ENCODE measurements at regions not wholly inside any gene's neighbourhood (a gene's known extent, or its start where the extent isn't known, plus 50 kb on each side); places are given as distances from the start of the nearest gene placed in this dataset.

GRCh38 chr14:104514156-104514848 lies 65.3 kb upstream of the C14orf180 start:
- H3K36me3 ChIP-seq (ENCODE audit: insufficient read depth), result no peaks in the 10 kb centered on the region
- no peak overlapping the region for H3K4me3 ChIP-seq
- ATAC-seq (no peak), DNase-seq (ENCODE audit: low spot score) (no peak)
- Mint-ChIP-seq H3K27ac (no peak overlapping the region), H3K27me3 (ENCODE audit: insufficient read depth, low read depth, poor library complexity) (peaks cover 7% of the 10 kb centered on the region), H3K4me3 (no peak overlapping the region), H3K36me3 (ENCODE audit: low read depth) (peaks cover 5% of the 10 kb centered on the region), H3K9me3 (peaks cover 28% of the 10 kb centered on the region), H3K4me1 (no peaks in the 10 kb centered on the region)
- H3K4me2 ChIP-seq, result no peak overlapping the region
- H3K4me1 ChIP-seq (ENCODE audit: insufficient read depth), result no peaks in the 10 kb centered on the region
- no peak for TF ChIP-seq NANOG (IDR thresholded peaks at IDR 0.05; ENCODE audit: borderline replicate concordance)
- TF ChIP-seq POLR2AphosphoS5 (IDR thresholded peaks at IDR 0.05; ENCODE audit: low read depth), result no peak
- TF ChIP-seq CREB1 (CRISPR knock-in tag; IDR thresholded peaks at IDR 0.05; ENCODE audit: low read depth), result no peak
- no peak for TF ChIP-seq EZH2phosphoT487 (IDR thresholded peaks at IDR 0.05; ENCODE audit: unreplicated experiment)
- no peak for TF ChIP-seq ETS1 (IDR thresholded peaks at IDR 0.05)
- TF ChIP-seq ZNF331 (CRISPR knock-in tag; IDR thresholded peaks at IDR 0.05; ENCODE audit: low read depth), result no peak
- TF ChIP-seq JUNB (IDR thresholded peaks at IDR 0.05; ENCODE audit: unreplicated experiment), result no peak
- TF ChIP-seq ZNF114 (CRISPR knock-in tag; IDR thresholded peaks at IDR 0.05), result no peak
- TF ChIP-seq REST (IDR thresholded peaks at IDR 0.05; ENCODE audit: unreplicated experiment), result no peak
- TF ChIP-seq STAT1 (IDR thresholded peaks at IDR 0.05; ENCODE audit: unreplicated experiment), result no peak
- TF ChIP-seq ZNF462 (CRISPR knock-in tag; IDR thresholded peaks at IDR 0.05), result no peak
- no peak for TF ChIP-seq CTCF (conservative IDR thresholded peaks at IDR 0.05; ENCODE audit: low read depth in 2 of 2)
- TF ChIP-seq EZH2 (IDR thresholded peaks at IDR 0.05; ENCODE audit: low read depth, unreplicated experiment), result no peak
- no peaks in the 10 kb centered on the region for H3K27me3 ChIP-seq (ENCODE audit: insufficient read depth)
- no peak overlapping the region for H2AFZ ChIP-seq
- H4K20me1 ChIP-seq (replicated peaks; ENCODE audit: insufficient read depth), result no peaks in the 10 kb centered on the region
- no peak overlapping the region for H3K27ac ChIP-seq (ENCODE audit: low read depth)
- no peaks in the 10 kb centered on the region for H3K79me2 ChIP-seq (replicated peaks; ENCODE audit: insufficient read depth)
- no peaks in the 10 kb centered on the region for H3K9me2 ChIP-seq (ENCODE audit: insufficient read depth)
- no peaks in the 10 kb centered on the region for H3F3A ChIP-seq (replicated peaks; ENCODE audit: low read depth)

Measured in GM23338 (cell line).